HG03520 (cell line): ENCODE measurements at regions not wholly inside any gene's neighbourhood (a gene's known extent, or its start where the extent isn't known, plus 50 kb on each side); places are given as distances from the start of the nearest gene placed in this dataset.

Experiments
- ATAC-seq: cut with Tn5 transposase; IDR thresholded peaks from one replicate; pipeline ENCODE4 v1.9.1; 2021; ENCODE audit warnings: mild to moderate bottlenecking, moderate library complexity; ENCODE audit not compliant: unreplicated experiment

- no peak for ATAC-seq
These were observed 124.6 kb upstream of the BOD1 start for GRCh38 chr5:173741087-173741486.

- peak; percentile 7 for ATAC-seq
These were observed 125.4 kb upstream of the BOD1 start for GRCh38 chr5:173741729-173742431.

GRCh38 chr5:173742432-173742816 is 126.0 kb upstream of the BOD1 start:
- peak; percentile 88 for ATAC-seq

GRCh38 chr5:173743641-173744343 is 127.3 kb upstream of the BOD1 start:
- ATAC-seq = peak; percentile 39

GRCh38 chr5:173744551-173744950 is 128.1 kb upstream of the BOD1 start:
- no peak for ATAC-seq

- ATAC-seq = no peak
These were observed 128.7 kb upstream of the BOD1 start for GRCh38 chr5:173745123-173745522.

GRCh38 chr5:173745557-173745956 is 129.1 kb upstream of the BOD1 start:
- ATAC-seq = no peak

GRCh38 chr5:173746047-173746646 is 129.7 kb upstream of the BOD1 start:
- ATAC-seq = no peak

- ATAC-seq = no peak
These were observed 131.4 kb upstream of the BOD1 start for GRCh38 chr5:173747876-173748275.

- ATAC-seq = no peak
These were observed 134.3 kb upstream of the BOD1 start for GRCh38 chr5:173750538-173751265.

GRCh38 chr5:173751266-173751600 is 134.8 kb upstream of the BOD1 start:
- ATAC-seq = no peak

- ATAC-seq = no peak
These were observed 135.5 kb upstream of the CPEB4 start for GRCh38 chr5:173752653-173753052.

GRCh38 chr5:173753307-173754168 is 134.6 kb upstream of the CPEB4 start:
- no peak for ATAC-seq

- no peak for ATAC-seq
These were observed 132.8 kb upstream of the CPEB4 start for GRCh38 chr5:173755319-173755718.

- ATAC-seq = no peak
These were observed 130.5 kb upstream of the CPEB4 start for GRCh38 chr5:173757403-173758209.

- no peak for ATAC-seq
These were observed 129.5 kb upstream of the CPEB4 start for GRCh38 chr5:173758676-173759075.

- no peak for ATAC-seq
These were observed 128.5 kb upstream of the CPEB4 start for GRCh38 chr5:173759691-173760090.

GRCh38 chr5:173760461-173761177 is 127.5 kb upstream of the CPEB4 start:
- ATAC-seq = no peak

- no peak for ATAC-seq
These were observed 127.0 kb upstream of the CPEB4 start for GRCh38 chr5:173761178-173761513.
